Transverse colon (tissue), 4 donors: ENCODE measurements at regions not wholly inside any gene's neighbourhood (a gene's known extent, or its start where the extent isn't known, plus 50 kb on each side); places are given as distances from the start of the nearest gene placed in this dataset.

Source experiments
- DNase-seq: peaks from one replicate; pipeline ENCODE4 v3.0.0-alpha.2; 2019
- H3K27ac ChIP-seq, 4 donors: fragments of 200-600 bp; sonication (generic); 2 replicates each; pipeline ENCODE4 v1.5.1; 2016 to 2018; ENCODE audit warnings: inconsistent platforms in 4 of 4
- H3K27me3 ChIP-seq: fragments of 200-600 bp; sonication (generic); 2 replicates; pipeline ENCODE4 v1.5.1; 2017; ENCODE audit warnings: inconsistent platforms
- H3K36me3 ChIP-seq, 4 donors: fragments of 200-600 bp; sonication (generic); 2 replicates each; pipeline ENCODE4 v1.5.1; 2017 to 2019; ENCODE audit warnings: inconsistent platforms in 4 of 4
- H3K4me1 ChIP-seq, 4 donors: fragments of 200-600 bp; sonication (generic); 2 replicates each; pipeline ENCODE4 v1.5.1; 2017 to 2020; ENCODE audit warnings: inconsistent platforms in 4 of 4
- H3K4me3 ChIP-seq, 4 donors: fragments of 200-600 bp; sonication (generic); 1 replicate in 1 of 4; 2 replicates in 3 of 4; pipeline versions ENCODE4 v1.5.1 to v1.6.1; 2017 to 2019; ENCODE audit warnings: inconsistent platforms in 4 of 4
- H3K9me3 ChIP-seq, 2 donors: fragments of 200-600 bp; sonication (generic); 2 replicates each; pipeline ENCODE4 v1.5.1; 2017 to 2019; ENCODE audit warnings: inconsistent platforms in 2 of 2
- CTCF ChIP-seq, 5 experiments: fragments of 200-600 bp in 3 of 5; fragments of 450-650 bp in 2 of 5; sonication (generic) in 3 of 5; IDR thresholded peaks; 1 replicate in 2 of 5; 2 replicates in 3 of 5; pipeline ENCODE4 v1.5.1; 2016 to 2017; ENCODE audit warnings: antibody characterized with exemption in 5 of 5, inconsistent platforms in 3 of 5, mild to moderate bottlenecking in 2 of 5, moderate library complexity in 1 of 5
- EP300 ChIP-seq: sonication (generic); formaldehyde crosslinking; IDR thresholded peaks from one replicate; pipeline ENCODE4 v1.6.1; 2017; ENCODE audit warnings: antibody characterized with exemption, low read depth
- POLR2A ChIP-seq: fragments of 450-650 bp; IDR thresholded peaks from one replicate; pipeline ENCODE4 v1.6.1; 2016; ENCODE audit warnings: antibody characterized with exemption, mild to moderate bottlenecking, moderate library complexity
- POLR2AphosphoS5 ChIP-seq, 3 donors: sonication (generic); formaldehyde crosslinking; IDR thresholded peaks; one replicate each; pipeline ENCODE4 v1.6.1; 2016; ENCODE audit warnings: antibody characterized with exemption in 3 of 3
- WGBS, 2 donors: methylation state at CpG; one replicate each; pipeline ENCODE4 v1.1.5; 2018; ENCODE audit warnings: low coverage in 1 of 2; 5-methylcytosine and 5-hydroxymethylcytosine counted together
- in situ Hi-C, 4 donors: fragments of 200-750 bp; cut with MboI; loops; one replicate each; pipeline versions ENCODE4 v1.15.0 to v1.15.1; 2017; ENCODE audit warnings: low sequenced_read_pairs in 3 of 4, low pct_ligation_motif_present in 1 of 4, low pct_unique_long_range_greater_than_20kb in 1 of 4
- intact Hi-C: fragments of 100-400 bp; cut with DNase I; formaldehyde crosslinking; loops from one replicate; pipeline ENCODE4 v1.15.1; 2023; ENCODE audit warnings: low total_unique reads

GRCh38 chr10:128469515-128469914, 343.3 kb upstream of the MKI67 start:
- no peaks in the 10 kb centered on the region for H3K27me3 ChIP-seq
- in situ Hi-C loops, result no loop called here
- no peak for DNase-seq
- TF ChIP-seq EP300 (no peak), CTCF (IDR thresholded peaks at IDR 0.05) (no peak), POLR2AphosphoS5 (IDR thresholded peaks at IDR 0.05) (no peak), POLR2A (no peak)
- H3K4me1 ChIP-seq, result no peaks in the 10 kb centered on the region
- no peak overlapping the region for H3K27ac ChIP-seq
- 86% methylated on average over 9 of the region's 9 CpGs; no CpG with 5 or more reads in 1 of the 2 donors for WGBS, 2 donors
- no peaks in the 10 kb centered on the region for H3K36me3 ChIP-seq
- intact Hi-C loops, result no loop called here
- no peaks in the 10 kb centered on the region for H3K9me3 ChIP-seq
- no peak overlapping the region for H3K4me3 ChIP-seq

- no peaks in the 10 kb centered on the region for H3K27me3 ChIP-seq
- 91% methylated on average over 28 of the region's 34 CpGs; no CpG with 5 or more reads in 1 of the 2 donors for WGBS, 2 donors
- DNase-seq, result no peak
- no peaks in the 10 kb centered on the region for H3K9me3 ChIP-seq
- intact Hi-C loops, result no loop called here
- no peak overlapping the region for H3K27ac ChIP-seq
- in situ Hi-C loops, result no loop called here
- H3K4me1 ChIP-seq, result no peaks in the 10 kb centered on the region
- no peaks in the 10 kb centered on the region for H3K36me3 ChIP-seq
- no peak overlapping the region for H3K4me3 ChIP-seq
- TF ChIP-seq EP300, result no peak
- no peak for TF ChIP-seq POLR2A
- no peak for TF ChIP-seq POLR2AphosphoS5 (IDR thresholded peaks at IDR 0.05)
- no peak for TF ChIP-seq CTCF (IDR thresholded peaks at IDR 0.05)
Measured at GRCh38 chr10:128470321-128470965, 344.2 kb upstream of the MKI67 start.

- no peaks in the 10 kb centered on the region for H3K27me3 ChIP-seq
- H3K4me3 ChIP-seq, result no peak overlapping the region
- no peaks in the 10 kb centered on the region for H3K9me3 ChIP-seq
- 79 to 91% methylated on average over 4 to 12 of the region's 12 CpGs for WGBS, 2 donors
- no peaks in the 10 kb centered on the region for H3K4me1 ChIP-seq
- in situ Hi-C loops (no loop called here), intact Hi-C loops (no loop called here)
- no peak for TF ChIP-seq EP300
- TF ChIP-seq POLR2A, result no peak
- TF ChIP-seq CTCF (IDR thresholded peaks at IDR 0.05), result no peak
- no peak for TF ChIP-seq POLR2AphosphoS5 (IDR thresholded peaks at IDR 0.05)
- DNase-seq, result no peak
- no peak overlapping the region for H3K27ac ChIP-seq
- H3K36me3 ChIP-seq, result no peaks in the 10 kb centered on the region
Measured at GRCh38 chr10:128471151-128471550, 344.9 kb upstream of the MKI67 start.

GRCh38 chr10:128472196-128472595, 346.0 kb upstream of the MKI67 start:
- Histone ChIP-seq H3K27me3 (no peaks in the 10 kb centered on the region), H3K4me3 (no peak overlapping the region), H3K27ac (no peak overlapping the region), H3K9me3 (no peaks in the 10 kb centered on the region), H3K36me3 (no peaks in the 10 kb centered on the region), H3K4me1 (no peaks in the 10 kb centered on the region)
- no peak for TF ChIP-seq EP300
- TF ChIP-seq CTCF (IDR thresholded peaks at IDR 0.05), result no peak
- TF ChIP-seq POLR2AphosphoS5 (IDR thresholded peaks at IDR 0.05), result no peak
- TF ChIP-seq POLR2A, result no peak
- in situ Hi-C loops, result no loop called here
- intact Hi-C loops, result no loop called here
- DNase-seq, result no peak
- 82% methylated on average over 11 of the region's 11 CpGs; no CpG with 5 or more reads in 1 of the 2 donors for WGBS, 2 donors
